NCI-H748 (cell line): ENCODE measurements at regions not wholly inside any gene's neighbourhood (a gene's known extent, or its start where the extent isn't known, plus 50 kb on each side); places are given as distances from the start of the nearest gene placed in this dataset.
A peak's percentile ranks its signal among the peaks of the same experiment; 100 is the strongest.

Experiments used
- DNase-seq: peaks from one replicate; lab custom pipeline; 2025; ENCODE audit not compliant: unreplicated experiment; lab: John Stamatoyannopoulos, UW

DNA sequence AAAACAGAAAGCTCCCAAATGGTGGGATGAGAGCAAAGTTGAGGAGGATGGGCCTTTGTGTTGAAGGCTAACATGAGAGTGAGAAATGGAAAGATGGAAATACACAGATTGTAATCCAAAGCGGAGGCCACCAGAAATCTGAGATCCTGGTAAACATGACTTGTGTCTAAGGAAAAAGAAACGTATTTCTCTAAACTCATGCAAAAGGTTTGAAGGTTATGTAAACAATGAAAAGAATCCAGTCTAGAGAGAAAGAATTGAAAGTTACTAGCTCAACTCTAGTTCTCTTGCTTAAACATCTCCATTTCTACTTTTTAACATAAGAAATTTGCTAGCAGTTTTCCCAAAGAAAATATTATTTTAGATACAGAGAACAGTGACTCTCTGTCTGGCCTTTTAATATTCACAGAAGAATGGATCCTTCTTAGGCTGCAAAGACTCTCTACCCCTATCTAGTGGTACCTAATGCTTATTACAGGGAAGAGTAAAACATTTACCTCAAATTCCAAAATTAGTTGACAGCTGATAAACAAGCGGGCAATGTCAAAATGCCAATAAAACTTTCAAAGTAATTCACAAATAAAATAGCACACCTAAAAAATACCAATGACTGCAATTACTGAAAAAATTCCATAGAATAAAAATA, 75.8 kb upstream of the SOX5 start:
- peak; percentile 27 for DNase-seq

DNA sequence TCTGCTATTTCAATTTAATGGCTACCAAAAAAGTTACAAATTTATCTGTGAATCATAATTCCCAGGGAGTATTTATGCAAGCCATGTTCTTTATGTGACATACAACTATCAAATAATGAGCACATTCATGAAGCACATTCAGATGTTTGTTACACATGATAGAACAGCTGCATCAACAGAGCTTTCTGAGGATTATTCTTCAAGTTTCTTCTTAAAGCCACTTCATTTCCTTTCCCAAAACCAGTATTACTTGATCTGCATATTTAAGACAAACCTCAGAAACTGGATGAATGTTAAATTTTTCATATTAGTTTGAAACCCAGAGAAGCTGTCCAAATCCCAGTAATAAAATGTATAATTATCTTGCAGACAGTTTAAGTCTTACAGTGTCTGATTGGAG, 73.6 kb upstream of the SOX5 start:
- DNase-seq: no peak

DNA sequence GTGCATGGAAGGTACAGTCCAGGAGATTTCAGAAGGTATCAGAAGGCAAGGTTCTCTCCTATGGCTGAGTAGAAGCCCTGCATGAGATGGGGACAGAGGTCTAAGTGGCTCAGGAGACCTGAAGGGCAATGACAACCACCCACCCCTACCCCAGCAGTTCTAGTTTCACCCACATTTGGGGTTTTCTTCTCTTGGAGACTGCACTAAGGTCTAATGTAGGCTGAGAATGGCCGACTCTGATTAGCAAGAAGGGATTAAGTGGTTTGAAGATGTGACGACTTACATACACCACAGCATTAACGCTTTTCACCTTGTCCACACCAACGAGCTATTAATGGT, 71.7 kb upstream of the SOX5 start:
- no peak for DNase-seq

DNA sequence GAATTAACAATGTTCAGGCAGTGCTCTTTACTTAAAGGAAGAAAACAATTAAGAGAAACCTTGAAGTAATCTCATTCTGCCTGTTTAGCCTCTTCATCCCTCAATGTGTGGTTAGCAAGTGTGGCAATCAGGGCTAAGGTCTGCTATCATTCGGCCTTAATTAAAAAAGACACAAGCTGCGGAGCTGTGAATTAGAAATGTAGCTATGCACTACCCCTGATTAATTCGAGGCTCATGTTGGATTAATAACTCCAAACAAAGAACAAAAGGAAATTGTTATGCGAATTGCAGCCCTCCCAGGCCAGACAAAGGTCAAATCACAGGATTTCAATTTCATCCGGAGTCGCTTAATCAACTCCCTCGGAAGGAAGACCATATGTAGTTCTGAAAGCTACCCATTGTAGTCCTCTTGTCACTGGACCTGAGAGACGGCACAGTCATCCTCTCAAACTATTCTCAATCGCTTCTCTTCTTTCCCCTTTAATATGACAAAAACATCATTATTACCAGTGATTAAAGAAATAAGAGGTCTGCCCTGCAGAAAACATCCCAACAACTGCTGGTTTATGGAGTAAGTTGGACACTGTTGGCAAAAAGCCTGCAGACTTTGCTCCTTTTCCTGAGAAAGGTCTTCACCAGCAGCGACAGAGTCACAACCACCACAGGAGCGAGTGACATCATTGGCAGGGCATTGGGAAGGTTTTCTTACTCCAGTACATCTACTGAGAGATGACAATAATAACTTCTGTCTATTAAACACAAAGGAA, 71.1 kb upstream of the SOX5 start:
- DNase-seq: no peak

DNA sequence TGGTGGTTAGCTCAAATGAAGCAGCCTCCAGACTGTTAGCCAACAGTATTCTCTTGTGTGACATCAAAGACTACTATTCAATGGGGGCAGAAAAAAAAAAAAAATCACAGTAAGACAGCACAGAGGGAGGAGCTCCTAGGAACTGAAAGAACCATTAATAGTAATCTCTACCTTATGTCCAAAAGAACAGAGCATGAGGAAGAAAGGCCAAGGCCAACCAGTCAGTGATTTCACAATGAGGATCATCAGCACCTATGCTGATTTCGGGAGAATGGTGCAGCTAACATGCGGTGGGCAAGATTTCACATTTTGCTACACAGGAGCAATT, 66.3 kb upstream of the SOX5 start:
- DNase-seq: no peak

DNA sequence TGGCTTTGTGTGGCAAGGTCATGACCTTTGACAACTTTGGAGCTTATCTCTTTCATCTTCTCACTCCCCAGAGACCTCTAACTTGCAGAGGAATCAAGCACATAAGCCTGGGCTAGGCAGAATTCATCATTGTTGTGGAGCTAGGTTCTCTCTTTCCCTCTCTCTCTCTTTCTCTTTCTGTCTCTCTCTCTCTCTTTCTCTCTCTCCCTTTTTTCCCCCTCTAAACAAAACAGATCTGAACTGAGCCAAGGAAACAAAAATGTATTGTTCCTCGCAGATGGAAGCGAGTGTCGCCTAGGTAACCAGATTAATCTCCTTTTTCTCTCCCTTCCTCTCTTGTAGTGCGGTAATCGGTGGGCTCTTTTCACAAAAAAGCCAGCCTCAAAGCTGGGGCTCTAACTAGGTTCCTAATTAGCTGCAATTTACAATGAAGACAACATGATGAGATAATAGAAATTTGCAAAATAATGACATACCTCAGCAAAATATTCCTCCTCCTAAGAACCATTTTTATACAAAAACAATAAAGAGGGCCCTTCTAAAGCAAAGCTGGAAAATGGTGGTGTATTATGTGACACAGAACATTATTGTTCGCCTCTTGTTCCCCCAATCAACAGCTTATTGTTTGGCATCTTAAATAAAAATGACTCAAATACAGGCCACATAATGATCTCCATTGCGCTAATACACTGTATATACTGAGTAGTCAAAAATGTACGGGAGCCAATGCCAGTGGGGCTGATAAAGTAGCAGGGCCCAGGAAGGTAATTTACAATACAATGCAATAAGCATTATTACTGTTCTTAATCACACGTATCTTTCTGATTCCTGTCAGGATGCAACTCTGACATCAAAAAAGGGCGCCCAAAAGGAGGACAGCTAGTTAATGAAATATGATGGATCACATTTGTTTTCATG, 65.7 kb upstream of the SOX5 start:
- DNase-seq: peak; percentile 76

DNA sequence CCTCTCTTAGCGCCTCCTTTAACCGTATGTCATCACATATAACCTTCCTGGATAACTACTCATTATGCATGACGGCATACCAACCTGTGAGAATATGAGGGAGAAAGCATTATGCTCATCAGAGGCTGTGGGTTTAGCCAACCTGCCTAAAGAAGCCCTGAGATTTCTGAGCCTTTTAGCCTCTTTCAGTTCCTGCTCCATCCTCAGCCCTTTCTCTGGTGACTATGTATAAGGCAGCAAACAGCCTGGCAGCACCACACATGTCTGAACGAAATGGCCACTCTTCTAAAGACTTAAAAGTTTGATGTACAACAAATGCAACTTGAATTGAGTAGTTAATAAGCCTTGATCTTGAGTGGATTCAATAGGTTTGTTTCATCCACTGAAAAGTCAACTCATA, 64.8 kb upstream of the SOX5 start:
- DNase-seq: no peak

DNA sequence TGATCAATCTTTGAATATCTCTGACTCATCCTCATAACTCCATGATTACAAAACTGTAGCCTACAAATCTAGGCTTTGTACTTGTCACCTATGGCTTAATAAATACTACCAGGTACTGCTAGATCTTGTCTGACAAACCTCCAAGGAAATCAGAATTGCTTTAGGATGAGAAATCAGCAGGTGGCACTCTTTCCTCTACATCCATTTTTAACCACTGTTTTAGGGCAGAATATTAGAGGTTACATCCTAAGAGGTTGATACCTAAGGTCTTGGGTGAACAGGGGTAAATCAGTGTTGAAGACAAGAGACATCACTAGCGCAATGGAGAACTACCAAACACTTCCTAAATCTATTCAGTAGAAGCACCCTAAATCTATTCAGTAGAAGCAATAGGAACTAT, 63.1 kb upstream of the SOX5 start:
- no peak for DNase-seq

DNA sequence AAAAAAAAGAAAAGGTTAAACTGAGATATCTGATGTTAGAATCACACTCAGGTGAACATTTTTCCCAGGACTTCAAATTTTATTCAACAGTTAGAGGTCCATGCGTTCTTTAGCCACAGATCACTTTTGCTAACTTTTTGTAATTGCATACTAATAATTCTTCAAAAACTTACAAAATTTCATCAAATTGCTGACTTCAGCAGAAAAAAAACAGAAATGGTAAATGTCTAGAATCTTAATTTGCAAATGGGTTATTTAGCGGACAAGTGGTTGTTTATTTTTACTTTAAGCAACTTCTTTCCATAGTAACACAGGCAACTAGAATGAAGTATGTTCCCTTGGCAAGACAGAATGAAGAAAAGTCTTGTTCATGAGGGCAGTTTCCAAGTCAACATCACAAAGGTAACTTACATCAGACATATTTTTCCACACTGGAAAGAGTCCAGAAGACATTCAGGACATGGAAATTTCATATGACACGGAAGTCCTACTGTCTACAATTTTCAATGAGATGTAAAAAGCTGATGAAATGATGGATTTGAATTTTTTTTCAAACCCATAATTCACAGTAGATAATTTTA, 62.5 kb upstream of the SOX5 start:
- DNase-seq: no peak

DNA sequence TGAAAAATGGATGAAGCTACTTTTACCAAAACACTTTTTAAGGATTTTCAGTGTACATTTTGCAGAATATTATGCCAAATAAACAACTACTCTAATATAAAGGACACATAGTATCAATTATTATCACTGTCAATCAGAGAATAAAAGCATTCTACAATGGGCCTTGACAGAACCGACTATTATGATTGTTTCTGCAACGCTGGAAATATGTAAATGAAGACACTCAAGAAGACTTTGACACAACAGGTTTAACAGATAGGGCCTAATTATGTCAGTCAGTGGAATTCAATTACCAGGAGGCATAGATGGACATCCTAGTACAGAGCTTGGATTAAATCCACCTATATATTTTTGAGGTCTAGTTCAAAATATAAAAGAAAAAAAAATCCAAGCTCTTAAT, 58.7 kb upstream of the SOX5 start:
- DNase-seq: no peak
